ENCODE measurements at regions not wholly inside any gene's neighbourhood (a gene's known extent, or its start where the extent isn't known, plus 50 kb on each side); places are given as distances from the start of the nearest gene placed in this dataset.
"Not testable (repeated sequence)": the region's sequence is repeated elsewhere in the genome, so short reads cannot be mapped to it uniquely, and the experiment has no call there.

DNA sequence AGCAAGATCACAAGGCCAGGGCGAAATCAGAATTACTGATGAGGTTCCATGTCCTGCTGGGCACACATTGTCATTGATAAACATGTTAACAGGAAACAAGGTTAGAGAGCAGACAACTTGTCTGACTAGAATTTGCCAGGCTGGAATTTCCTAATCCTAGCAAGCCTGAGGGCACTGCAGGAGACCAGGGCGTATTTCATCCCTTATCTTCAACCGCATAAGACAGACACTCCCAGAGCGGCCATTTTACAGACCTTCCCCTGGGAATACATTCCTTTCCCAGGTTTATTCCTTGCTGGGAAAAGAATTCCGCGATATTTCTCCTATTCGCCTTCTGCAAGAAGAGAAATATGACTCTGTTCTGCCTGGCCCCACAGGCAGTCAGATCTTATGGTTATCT, 290.9 kb upstream of the PROK2 start:
- not testable (repeated sequence) for TF ChIP-seq GABPA (IDR thresholded peaks at IDR 0.05; ENCODE audit: borderline replicate concordance, insufficient read depth, low read length); SP1 (IDR thresholded peaks at IDR 0.05; ENCODE audit: low read depth, low read length); EGR1 (IDR thresholded peaks at IDR 0.05; ENCODE audit: borderline replicate concordance, low read depth, low read length); NRF1 (IDR thresholded peaks at IDR 0.05; ENCODE audit: low read depth, low read length)
- TF ChIP-seq, protein P1, sequence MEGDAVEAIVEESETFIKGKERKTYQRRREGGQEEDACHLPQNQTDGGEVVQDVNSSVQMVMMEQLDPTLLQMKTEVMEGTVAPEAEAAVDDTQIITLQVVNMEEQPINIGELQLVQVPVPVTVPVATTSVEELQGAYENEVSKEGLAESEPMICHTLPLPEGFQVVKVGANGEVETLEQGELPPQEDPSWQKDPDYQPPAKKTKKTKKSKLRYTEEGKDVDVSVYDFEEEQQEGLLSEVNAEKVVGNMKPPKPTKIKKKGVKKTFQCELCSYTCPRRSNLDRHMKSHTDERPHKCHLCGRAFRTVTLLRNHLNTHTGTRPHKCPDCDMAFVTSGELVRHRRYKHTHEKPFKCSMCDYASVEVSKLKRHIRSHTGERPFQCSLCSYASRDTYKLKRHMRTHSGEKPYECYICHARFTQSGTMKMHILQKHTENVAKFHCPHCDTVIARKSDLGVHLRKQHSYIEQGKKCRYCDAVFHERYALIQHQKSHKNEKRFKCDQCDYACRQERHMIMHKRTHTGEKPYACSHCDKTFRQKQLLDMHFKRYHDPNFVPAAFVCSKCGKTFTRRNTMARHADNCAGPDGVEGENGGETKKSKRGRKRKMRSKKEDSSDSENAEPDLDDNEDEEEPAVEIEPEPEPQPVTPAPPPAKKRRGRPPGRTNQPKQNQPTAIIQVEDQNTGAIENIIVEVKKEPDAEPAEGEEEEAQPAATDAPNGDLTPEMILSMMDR (IDR thresholded peaks at IDR 0.05; ENCODE audit: control extremely low read depth in 1 of 3, insufficient read depth in 1 of 3, low read depth in 1 of 3, low read length in 3 of 3) = not testable (repeated sequence)

Measured in H1 (cell line).